NOMO-1 treated with DMSO at 0.1 percent for 48 hours (cell line): ENCODE measurements at regions not wholly inside any gene's neighbourhood (a gene's known extent, or its start where the extent isn't known, plus 50 kb on each side); places are given as distances from the start of the nearest gene placed in this dataset.

ENCODE experiments used
- DNase-seq: peaks from one replicate; lab custom pipeline; 2025; ENCODE audit not compliant: unreplicated experiment; lab: John Stamatoyannopoulos, UW

DNA sequence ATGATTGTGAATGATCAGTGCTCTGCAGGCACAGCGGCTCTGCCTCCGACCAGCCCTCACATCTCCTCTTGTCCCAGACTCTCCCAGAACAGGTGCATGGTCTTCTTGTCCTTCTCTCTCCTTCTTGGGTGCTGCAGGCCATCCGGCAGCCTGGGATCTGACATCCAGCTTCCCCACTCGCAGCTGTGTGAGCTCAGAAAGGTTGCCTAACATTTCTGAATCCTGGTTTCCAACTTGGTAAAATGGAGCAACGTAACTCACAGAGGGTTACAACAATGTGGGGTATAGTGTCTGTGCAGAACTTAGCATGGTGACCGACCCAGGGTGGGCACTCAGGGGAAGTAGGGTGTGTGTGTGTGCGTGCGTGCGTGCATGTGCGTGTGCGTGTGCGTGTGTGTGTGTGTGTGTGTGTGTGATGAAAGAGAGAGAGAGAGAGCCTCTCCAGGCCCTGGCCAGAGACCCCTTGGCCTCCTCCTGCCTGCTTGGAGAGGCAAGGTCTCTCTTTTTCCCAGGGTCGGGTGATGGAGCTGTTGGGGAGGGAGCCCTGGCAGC is 110.1 kb downstream of the SNX5 start:
- no peak for DNase-seq

DNA sequence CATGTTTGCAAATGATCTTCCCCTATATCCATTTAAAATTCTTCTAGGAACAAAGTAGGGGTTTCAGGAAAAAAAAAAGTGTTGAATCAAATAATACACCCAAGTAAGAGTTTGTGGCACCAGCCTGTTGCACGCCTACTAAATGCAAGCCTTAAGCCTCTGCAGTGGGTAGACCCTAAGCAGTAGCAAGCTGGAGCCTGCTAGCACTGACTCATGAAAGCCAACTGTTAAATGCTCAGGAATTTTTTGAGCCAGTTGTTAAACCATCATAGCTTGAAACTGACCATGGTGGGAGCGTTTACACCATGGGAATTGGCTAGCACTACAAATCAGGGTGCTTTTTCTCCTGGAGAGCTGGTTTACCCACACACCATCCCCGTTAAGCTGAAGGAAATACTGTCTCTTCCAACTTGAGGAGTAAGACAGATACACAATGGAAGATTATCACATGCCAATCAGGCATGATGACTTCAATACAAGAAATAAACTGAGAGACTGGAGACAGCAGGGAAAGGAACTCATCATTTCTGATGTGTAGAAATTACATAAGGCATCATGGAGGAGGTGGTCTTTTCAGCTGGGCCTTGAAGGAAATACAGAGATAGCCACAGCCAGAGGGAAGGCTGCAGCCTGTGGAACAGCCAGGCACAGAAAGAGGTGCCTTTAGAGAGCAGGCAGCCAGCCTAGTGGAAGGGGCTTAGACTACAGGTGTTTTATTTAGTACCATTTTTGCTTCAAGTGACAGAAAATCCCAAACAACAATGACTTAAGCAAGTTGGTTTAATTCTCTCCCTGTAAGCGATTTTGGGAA is 110.8 kb downstream of the SNX5 start:
- DNase-seq: no peak

DNA sequence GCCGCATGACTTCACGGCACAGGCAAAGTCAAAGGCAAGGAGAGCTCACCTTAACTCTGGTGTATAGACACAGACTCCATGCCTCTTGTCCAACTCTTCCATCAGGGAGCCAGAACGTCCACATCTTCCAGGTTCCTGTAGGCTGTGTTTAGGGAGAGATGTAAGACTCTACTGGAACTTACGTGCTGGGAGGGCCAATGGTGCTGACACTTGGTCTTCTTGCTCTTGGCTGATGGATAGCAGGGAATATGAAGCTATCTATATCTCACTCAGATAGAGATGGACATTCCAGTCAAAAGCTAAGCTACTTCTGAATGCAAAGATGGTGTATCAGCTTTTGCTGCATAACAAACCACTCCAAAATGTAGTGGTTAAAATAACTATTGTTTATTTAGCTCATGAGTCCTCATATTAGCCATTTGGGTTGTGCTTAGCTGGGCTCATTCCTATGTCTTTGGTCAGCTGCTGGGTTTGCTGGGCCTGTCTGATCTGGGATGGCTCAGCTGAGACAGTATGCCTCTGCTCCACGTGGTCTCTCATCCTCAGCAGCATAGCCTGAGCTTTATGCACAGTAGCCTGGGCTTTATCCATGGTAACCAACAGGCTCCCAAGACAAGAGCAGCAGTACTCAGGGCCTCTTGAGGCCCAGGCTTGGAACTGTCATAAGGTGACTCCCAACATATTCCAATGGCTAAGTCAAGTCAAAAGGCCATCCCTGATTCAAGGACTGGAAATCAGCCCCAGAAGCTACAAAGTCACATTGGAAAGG is 111.6 kb downstream of the SNX5 start:
- DNase-seq: no peak

DNA sequence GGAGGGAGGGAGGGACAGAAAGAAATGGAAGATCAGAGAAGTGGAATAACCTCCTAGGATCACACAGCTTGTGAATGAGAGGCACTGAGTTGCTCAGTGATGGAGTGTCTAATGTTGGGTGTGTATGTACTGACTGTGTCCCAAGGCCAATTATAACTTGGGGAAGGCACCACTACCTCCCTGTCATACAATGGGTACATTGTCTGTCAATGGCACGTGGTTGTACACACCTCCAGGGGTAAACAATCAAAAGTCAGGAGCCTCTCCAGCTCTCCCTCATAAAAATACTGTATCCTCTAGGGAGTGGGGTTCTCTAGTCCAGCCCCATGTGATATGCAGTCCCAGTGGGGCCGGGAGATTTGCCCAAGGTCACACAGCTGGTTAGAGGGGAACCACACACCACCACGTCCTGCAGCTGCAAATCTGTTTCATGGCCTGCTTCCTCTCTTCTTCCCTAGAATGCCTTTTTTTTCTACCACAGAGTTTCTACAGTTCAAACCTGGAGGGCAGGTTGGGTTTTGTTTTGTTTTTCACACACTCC is 112.5 kb downstream of the SNX5 start:
- no peak for DNase-seq

DNA sequence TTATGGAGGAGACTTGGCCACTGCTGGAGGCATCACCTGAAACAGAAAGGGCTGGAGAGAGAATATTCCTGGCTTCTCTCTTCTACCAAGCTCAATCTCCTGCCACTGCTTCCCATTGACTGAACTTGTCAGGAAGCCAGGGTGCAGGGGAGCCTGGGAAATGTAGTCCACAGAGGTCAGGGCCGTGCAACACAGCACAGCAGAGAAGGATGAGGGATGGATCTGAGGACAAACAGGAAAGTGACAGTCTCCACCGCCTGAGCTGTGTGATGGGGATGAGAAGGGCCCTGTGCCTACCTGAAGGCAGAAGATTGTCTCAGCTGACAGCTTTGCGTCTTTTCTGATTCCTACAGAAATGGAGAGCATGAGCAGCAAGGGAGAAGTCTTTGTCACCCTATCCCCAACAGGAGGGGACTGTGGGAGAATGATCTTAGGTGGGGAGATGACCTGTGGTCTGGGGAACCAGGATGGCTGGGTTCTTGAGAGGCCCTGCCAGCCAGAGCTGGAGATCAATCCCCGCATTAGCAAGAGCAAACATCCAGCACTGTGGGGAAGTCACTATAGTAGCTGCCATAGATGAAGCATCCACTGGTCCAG is 114.2 kb downstream of the SNX5 start:
- DNase-seq: no peak

DNA sequence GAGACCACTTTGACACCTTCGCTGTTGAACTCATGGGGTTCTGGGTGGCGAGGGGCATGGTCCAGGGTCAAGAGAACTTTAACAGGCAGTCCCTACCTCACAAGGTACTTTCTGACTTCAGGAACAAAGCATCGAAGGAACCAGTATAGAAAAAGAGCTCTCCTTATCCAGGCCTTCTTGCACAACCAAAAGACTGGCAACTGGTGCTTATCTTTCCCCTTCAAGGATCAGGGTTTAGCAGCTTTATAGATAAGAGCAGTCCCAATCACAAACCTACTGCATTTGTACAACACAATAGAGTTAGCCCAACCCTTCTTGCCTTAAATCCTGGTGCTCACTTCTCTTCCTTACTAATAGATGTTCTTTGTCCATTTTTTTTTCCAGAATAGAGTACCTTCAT is 116.3 kb downstream of the SNX5 start:
- DNase-seq: no peak

DNA sequence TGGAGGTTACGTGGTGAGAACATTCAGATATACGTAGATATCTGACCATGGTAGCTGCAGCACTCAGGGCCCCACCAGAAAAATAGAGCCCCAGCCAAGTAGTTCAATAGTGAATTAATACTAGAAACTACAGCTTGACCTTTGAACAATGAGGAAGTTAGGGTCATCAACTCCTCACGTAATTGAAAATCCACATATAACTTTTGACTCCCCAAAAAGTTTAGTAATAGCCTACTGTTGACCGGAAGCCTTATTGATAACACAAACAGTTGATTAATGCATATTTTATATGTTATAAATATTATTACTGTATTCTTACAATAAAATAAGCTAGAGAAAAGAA is 117.9 kb downstream of the SNX5 start:
- DNase-seq: no peak

DNA sequence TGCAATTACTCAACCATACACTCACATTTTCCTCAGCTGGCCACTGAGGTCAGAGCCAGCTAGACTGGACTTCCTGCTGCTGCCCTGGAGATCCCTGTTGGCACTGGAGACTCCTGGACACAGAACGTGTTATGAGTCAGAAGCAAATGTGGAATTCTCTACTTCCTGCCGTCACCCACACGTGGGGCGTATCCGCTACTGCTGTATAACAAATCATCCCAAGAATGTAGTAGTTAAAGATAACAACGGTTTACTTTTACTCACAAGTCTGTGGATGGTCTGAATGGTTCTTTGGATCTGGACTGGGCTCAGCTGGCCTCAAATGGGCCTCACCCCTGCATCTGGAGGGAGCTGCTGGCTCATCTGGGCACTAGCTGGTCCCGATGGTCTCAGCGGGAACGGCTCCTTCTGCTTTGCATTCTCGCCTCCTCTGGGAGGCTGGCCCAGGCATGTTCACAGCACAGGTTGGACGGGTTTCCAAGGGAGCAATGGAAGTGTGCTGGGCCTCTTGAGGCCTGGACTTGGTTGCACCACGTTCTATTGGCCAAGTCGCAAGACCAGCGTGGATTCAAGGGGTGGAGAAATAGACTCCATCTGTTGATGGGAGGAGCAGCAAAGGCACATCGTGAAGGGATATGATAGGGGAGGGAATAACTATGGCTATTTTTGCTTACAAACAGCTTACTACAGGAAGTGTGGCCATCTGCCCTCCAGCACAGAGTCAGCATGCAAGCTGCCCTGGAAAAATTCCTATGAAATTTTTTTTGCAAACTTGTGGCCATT is 118.5 kb downstream of the SNX5 start:
- no peak for DNase-seq

DNA sequence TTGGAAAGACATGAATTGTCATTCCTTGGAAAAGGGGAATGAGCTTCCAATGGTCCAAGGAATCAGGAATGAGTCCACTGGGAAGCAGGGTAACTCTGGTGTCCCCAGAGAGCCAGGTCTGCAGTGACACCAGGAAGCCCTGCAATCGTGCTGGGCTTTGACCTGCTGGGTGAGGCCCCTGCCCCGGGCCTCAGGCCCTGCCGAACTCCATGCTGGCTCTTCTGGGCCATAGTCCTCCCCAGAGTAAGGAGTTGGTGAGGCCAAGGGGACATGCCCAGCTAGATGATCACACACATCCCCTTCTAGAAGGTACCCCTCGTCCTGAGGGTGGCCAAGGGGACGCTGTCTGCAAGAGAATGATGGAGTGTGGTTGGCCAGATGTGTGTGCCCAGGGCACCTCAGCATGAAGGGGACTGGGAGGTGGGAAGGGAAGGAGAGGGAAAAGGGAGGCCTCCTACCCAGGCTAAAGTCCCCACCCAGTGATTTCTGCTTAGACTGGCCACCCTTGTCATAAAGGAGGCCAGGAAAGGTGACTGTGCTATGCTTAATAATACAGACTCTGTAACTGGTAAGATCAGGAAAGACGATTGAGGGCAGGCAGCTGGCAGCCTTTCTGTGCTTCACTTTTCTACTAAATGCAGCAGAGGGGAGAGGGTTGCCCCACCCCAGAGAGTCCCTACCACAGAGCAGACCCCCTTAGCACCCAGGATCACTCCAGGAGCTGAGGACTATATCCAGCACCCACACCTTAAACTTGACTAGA is 119.3 kb downstream of the SNX5 start:
- no peak for DNase-seq

DNA sequence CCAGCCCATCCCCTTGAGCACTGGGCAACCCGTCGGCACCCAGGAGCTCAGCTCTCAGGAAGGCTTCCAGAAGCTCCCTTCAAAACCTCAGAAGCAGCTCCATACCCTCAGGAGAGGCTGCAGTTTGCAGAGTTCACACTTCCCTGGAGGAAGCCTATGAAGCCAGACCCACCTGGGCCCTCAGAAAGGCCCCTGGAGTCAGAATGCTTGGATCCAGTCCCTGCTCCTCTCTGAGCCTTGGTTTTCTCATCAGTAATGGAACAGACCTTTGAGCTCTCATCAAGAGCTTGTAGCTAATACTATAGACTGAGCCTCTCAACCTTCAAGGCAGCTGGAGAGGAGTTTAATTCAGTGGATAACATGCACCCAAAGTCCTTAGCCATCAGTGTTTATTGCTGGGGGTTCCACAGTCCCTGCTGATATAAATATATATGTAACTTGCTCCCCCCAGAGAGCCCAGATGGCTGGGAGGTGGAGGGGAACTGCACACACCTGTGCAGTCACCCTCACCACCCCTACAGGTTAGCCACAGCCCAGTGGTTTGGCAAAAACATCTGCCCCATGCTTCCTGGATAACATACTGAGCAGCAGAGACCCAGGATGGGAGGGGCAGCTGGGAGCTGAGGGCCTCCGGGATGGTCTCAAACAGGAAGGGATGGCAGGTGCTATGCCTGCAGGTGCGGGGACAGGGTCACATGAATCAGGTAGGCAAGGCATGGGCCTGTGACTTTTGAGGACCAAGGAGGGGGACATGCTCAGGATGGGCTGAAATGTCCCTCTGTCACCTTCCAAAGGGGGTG is 120.1 kb downstream of the SNX5 start:
- DNase-seq: no peak

DNA sequence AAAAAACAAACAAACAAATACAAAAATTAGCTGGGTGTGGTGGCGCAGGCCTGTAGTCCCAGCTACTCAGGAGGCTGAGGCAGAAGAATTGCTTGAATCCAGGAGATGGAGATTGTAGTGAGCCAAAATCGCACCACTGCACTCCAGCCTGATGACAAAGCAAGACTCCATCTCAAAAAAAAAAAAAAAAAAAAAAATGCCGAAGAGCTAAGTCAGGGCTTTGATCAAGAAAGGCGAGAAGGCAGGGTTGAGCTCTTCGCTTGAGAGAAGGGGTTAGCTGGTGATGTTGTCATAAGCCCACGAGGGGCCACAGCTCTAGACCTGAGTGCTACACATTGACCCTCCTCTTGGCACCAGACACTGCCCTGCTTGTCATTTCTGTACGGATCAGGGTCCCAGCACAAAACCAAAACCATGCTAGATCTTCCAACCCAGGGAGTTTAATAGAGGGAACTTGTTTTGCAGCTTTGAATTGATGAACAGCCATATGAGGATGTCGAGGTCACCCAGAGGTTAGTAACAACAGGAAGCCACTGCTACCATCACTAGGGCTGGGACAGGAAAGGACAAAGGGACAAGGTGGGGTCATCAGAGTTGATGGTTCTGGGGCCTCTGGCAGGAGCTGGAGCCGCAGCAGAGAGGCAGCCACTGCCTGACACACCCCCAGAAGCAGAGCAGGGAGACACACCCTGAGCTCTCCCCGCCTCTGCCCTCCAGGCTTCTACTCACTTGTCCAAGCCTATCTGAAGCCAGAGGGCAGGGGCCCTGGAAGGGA is 122.7 kb downstream of the SNX5 start:
- DNase-seq: peak; percentile 8

DNA sequence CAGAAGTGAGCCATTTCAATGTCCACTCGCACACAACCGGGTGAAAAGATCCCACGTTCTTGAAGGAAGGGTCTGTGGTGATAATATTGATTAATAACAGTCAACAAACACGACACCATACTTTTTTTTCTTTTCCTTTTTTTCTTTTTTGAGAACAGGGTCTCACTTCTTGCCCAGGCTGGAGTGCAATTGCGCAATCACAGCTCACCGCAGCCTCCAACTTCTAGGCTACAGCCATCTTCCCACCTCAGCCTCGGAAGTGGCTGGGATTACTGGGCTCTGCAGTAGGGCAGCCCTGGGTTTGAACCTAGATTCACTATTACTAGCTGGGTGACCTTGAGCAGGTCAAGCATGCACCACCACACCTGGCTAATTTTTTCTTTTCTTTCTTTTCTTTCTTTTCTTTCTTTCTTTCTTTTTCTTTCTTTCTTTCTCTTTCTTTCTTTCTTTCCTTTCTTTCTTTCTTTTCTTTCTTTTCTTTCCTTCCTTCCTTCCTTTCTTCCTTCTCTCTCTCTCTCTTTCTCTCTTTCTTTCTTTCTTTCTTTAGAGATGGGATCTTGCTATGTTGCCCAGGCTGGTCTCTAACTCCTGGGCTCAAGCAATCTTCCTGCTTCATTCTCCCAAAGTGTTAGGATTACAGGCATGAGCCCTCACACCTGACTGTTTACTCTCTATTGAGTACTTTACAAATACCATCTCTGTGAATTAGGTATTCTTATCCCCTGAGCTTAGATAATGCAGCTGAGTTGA is 123.9 kb downstream of the SNX5 start:
- no peak for DNase-seq

DNA sequence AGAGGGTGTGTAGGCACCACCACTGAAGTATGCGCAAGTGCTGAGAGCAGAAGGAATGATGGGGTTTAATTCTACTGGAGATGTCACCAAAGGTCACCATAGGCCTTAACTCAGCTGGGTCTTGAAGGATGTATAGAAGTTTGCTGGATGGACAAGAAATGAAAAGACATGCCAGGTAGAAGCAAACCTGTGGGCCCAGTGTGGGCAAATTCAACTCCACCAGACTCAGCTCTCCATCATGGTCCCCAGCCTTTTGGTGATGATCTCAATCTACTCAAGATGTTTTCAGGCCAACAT is 124.5 kb downstream of the SNX5 start:
- DNase-seq: no peak

DNA sequence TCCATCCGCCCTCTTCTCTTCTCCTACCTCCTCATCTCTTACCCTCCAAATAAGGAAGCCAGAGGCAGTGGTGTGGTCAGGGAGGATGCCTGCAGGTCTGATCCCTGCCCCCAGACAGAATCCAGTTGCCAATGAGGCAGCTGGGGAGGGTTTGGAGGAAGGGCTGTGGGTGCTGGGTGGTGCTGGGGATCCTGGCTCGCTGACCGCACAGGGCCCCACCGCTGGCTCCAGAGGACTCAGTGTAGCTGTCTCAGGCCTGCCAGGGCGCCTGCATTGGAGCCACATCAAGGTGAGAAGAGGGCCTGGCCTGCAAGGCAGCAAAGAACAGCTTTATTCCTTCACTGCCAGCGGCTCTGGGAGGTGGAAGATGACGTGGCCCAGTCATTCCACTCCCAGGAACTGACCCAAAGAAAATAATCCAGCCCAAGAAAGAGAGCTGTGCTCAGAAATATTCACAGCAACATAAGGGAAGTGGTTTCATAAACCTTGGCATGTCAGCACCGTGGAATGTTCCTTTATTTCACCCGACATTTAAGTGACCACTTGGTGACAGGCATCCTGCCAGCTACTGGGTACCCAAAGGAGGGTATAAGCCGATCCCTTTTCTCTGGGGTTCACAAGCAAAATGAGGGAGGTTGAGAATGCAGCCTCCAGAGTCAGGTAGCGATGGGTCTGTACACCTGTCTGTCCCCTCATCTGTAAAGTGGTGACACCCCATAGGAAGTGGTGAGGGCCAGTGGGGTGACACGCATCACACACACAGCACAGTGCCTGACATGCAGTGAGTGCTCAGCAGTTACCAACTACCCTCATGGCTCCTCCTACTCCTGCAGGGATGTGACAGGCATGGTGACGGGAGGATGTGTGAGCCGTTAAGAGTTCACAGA is 125.1 kb downstream of the SNX5 start:
- no peak for DNase-seq

DNA sequence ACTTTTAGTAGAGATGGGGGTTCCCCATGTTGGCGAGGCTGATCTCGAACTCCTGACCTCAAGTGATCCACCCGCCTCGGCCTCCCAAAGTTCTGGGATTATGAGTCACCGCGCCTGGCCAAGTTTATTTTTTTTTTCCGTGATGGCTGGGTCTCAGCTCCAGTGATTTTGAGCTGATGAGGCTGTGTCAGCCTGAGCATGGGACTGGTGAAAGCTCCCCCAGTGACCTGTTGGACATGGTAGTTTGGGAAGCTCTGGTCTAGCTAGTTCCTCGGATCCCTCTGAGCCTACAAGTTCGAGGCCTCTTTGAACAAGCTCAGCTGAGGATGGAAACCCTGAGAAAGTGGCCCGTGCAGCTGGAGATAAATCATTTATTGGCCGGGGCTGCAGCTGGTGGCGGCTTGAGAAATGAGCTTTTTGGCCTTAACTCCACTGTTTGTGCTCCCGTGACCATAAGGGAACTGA is 126.8 kb downstream of the SNX5 start:
- DNase-seq: no peak

DNA sequence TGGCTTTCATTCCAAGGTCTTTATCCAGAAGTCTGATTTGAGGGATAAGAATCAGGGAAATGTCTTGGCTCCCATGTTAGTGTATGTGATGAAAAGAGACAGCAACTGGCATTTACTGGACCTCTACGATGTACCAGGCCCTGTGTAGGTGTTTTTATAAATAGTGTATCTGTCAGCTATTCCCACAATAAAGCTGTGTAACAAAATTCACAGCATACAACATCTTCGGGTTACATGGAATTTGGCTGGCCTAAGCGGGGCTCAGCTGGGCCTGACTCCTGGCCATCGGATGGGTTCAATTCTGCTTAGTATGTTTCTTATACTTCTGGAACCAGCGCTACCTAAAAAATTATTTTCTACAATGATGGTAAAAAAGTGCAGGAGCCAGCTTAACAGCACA is 128.2 kb downstream of the SNX5 start:
- no peak for DNase-seq

DNA sequence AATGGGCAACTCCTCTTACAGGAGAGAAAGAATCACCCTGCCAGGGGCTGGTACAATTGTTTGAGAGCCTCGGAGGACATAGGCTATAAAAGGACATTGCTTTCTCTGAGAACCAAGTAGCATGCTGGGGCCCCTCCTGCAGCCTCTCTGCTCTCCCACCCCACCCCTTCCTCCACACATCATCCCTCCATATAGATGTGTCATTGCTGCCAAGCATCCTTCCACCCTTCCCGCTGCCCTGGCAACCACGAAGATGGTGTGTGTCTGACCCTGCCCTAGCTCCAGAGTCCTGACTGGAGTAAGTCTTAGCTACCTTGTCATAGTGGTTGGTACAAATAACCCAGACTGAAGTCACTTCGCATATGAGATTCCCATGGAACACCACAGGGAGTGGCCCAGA is 129.7 kb downstream of the SNX5 start:
- DNase-seq: no peak
